HepG2 (cell line): ENCODE measurements at regions not wholly inside any gene's neighbourhood (a gene's known extent, or its start where the extent isn't known, plus 50 kb on each side); places are given as distances from the start of the nearest gene placed in this dataset.

ENCODE experiments used
- ATAC-seq: fragments of 200-7000 bp; cut with Tn5 transposase; 3 replicates; pipeline ENCODE4 v1.9.1; 2020; ENCODE audit warnings: mild to moderate bottlenecking, moderate library complexity
- BruUV-seq: library from RNA; stranded (reverse); fragments of 400-500 nt; replicated peaks from 2 replicates; lab custom pipeline; 2021; lab: Mats Ljungman, UMichigan
- CTCF ChIA-PET: fragments of 300-600 bp; formaldehyde crosslinking; extraction: SDS; loops from one replicate; lab custom pipeline; 2021; ENCODE audit warnings: low total read pairs, inconsistent platforms, low intra/inter-chr PET ratio; lab: Yijun Ruan, JAX
- POLR2A ChIA-PET: fragments of 350-600 bp; sonication (Branson Sonifier 250); formaldehyde crosslinking; loops from one replicate; lab custom pipeline; 2020; ENCODE audit warnings: antibody characterized with exemption, inconsistent platforms; lab: Yijun Ruan, JAX
- DNase-seq: peaks from one replicate; pipeline ENCODE4 v3.0.0-alpha.2; 2015; ENCODE audit warnings: low spot score
- FAIRE-seq: peaks from 3 replicates; lab custom pipeline; 2011; peaks lifted over from hg19 to GRCh38; lab: Jason Lieb, UNC
- H2AFZ ChIP-seq: one replicate; pipeline ENCODE4 v1.6.1; 2011; ENCODE audit warnings: low read length, inconsistent platforms
- H3K27ac ChIP-seq: fragments of 300-600 bp; 3 replicates; pipeline ENCODE4 v1.8.0; 2011; ENCODE audit warnings: mixed run types, mild to moderate bottlenecking, mixed read lengths, low read length, inconsistent platforms; ENCODE audit not compliant: insufficient read depth; ENCODE audit errors: extremely low read length
- H3K27me3 ChIP-seq, 2 experiments: fragments of 200-600 bp in 1 of 2; 2 replicates in 1 of 2; 3 replicates in 1 of 2; pipeline versions ENCODE4 v1.6.0 to v1.8.0; 2011; ENCODE audit warnings: low read length in 2 of 2, mild to moderate bottlenecking in 2 of 2, moderate library complexity in 2 of 2, inconsistent platforms in 1 of 2; ENCODE audit not compliant: insufficient read depth in 2 of 2, control insufficient read depth in 1 of 2
- H3K36me3 ChIP-seq, 2 experiments: fragments of 200-600 bp in 1 of 2; replicated peaks in 1 of 2; 2 replicates in 1 of 2; 3 replicates in 1 of 2; pipeline versions ENCODE4 v1.5.1 to v1.8.0; 2011; ENCODE audit warnings: low read length in 2 of 2, inconsistent platforms in 1 of 2; ENCODE audit not compliant: insufficient read depth in 2 of 2, control insufficient read depth in 1 of 2
- H3K4me1 ChIP-seq: 2 replicates; pipeline ENCODE4 v1.5.1; 2012; ENCODE audit warnings: low read length, inconsistent platforms; ENCODE audit not compliant: insufficient read depth
- H3K4me2 ChIP-seq: 2 replicates; pipeline ENCODE4 v1.6.0; 2011; ENCODE audit warnings: low read depth, low read length, inconsistent platforms
- H3K4me3 ChIP-seq, 3 experiments: fragments of 200-600 bp in 1 of 3; sonication (generic), shearing (Covaris generic) in 1 of 3; replicated peaks in 1 of 3; 2 replicates each; pipeline ENCODE4 v1.5.1; 2011 to 2016; ENCODE audit warnings: low read length in 3 of 3, inconsistent platforms in 2 of 3, low read depth in 2 of 3, mild to moderate bottlenecking in 2 of 3, control low read depth in 1 of 3, mixed read lengths in 1 of 3; ENCODE audit not compliant: insufficient read depth in 1 of 3
- H3K79me2 ChIP-seq: one replicate; pipeline ENCODE4 v1.6.1; 2011; ENCODE audit warnings: low read length, inconsistent platforms; ENCODE audit not compliant: insufficient read depth
- H3K9ac ChIP-seq: 2 replicates; pipeline ENCODE4 v1.6.0; 2011; ENCODE audit warnings: mild to moderate bottlenecking, low read depth, low read length, inconsistent platforms; ENCODE audit not compliant: insufficient read depth
- H3K9me3 ChIP-seq: 2 replicates; pipeline ENCODE4 v1.5.1; 2012; ENCODE audit warnings: mild to moderate bottlenecking, low read length
- H4K20me1 ChIP-seq: 2 replicates; pipeline ENCODE4 v1.6.0; 2011; ENCODE audit warnings: inconsistent platforms, mild to moderate bottlenecking, low read length, moderate library complexity; ENCODE audit not compliant: insufficient read depth
- HNRNPH1 ChIP-seq: fragments of 200-400 bp; formaldehyde crosslinking; optimal IDR thresholded peaks from 2 replicates; pipeline ENCODE3; 2017; ENCODE audit warnings: mild to moderate bottlenecking, low read depth, low read length
- KAT7 ChIP-seq: IDR thresholded peaks from 2 replicates; pipeline ENCODE4 v1.6.1; 2018; ENCODE audit warnings: borderline replicate concordance, missing compliant biosample characterization
- SALL1 ChIP-seq: sonication (generic); formaldehyde crosslinking; IDR thresholded peaks from 2 replicates; pipeline ENCODE4 v1.8.0; 2022; ENCODE audit warnings: mild to moderate bottlenecking, missing genetic modification reagents
- SMARCC2 ChIP-seq: fragments of 450-650 bp; IDR thresholded peaks from 2 replicates; pipeline ENCODE4 v1.6.1; 2017; ENCODE audit warnings: antibody characterized with exemption, mild to moderate bottlenecking
- SNRNP70 ChIP-seq: fragments of 200-400 bp; formaldehyde crosslinking; IDR thresholded peaks from 2 replicates; pipeline ENCODE4 v1.6.1; 2017; ENCODE audit warnings: mild to moderate bottlenecking, low read depth, low read length, moderate library complexity
- ZNF34 ChIP-seq: sonication (generic); formaldehyde crosslinking; IDR thresholded peaks from 2 replicates; pipeline ENCODE4 v1.4.0; 2020; ENCODE audit warnings: mild to moderate bottlenecking, missing genetic modification reagents, borderline replicate concordance
- ZNF777 ChIP-seq: sonication (generic); formaldehyde crosslinking; IDR thresholded peaks from 2 replicates; pipeline ENCODE4 v1.4.0; 2020; ENCODE audit warnings: missing genetic modification reagents
- WGBS: methylation state at CpG from one replicate; pipeline ENCODE4 v1.1.6; 2017; ENCODE audit warnings: low lambda C conversion rate; 5-methylcytosine and 5-hydroxymethylcytosine counted together
- in situ Hi-C: cut with HindIII; loops from 2 replicates; pipeline ENCODE4 v1.10.0; 2017; ENCODE audit warnings: low pct_unique_long_range_greater_than_20kb; ENCODE audit not compliant: extremely low pct_ligation_motif_present
- intact Hi-C: fragments of 100-400 bp; cut with micrococcal nuclease; formaldehyde crosslinking; loops from one replicate; pipeline ENCODE4 v1.10.0; 2022; ENCODE audit not compliant: unreplicated experiment
- TF ChIP-seq, protein P1 (sequence below): sonication (generic); formaldehyde crosslinking; IDR thresholded peaks from 2 replicates; pipeline ENCODE4 v1.4.0; 2020; ENCODE audit warnings: missing genetic modification reagents
- TF ChIP-seq, protein P2 (sequence below): IDR thresholded peaks from 2 replicates; pipeline ENCODE4 v1.6.1; 2016; ENCODE audit warnings: missing biosample characterization, missing genetic modification reagents, low read depth
- TF ChIP-seq, protein P3 (sequence below): sonication (generic); formaldehyde crosslinking; IDR thresholded peaks from 2 replicates; pipeline ENCODE4 v1.8.1; 2023; ENCODE audit warnings: mild to moderate bottlenecking, moderate library complexity, missing genetic modification reagents
- TF ChIP-seq, protein P4 (sequence below): sonication (generic); IDR thresholded peaks from 2 replicates; pipeline ENCODE4 v1.6.1; 2016; ENCODE audit warnings: low read depth, borderline replicate concordance

DNA sequence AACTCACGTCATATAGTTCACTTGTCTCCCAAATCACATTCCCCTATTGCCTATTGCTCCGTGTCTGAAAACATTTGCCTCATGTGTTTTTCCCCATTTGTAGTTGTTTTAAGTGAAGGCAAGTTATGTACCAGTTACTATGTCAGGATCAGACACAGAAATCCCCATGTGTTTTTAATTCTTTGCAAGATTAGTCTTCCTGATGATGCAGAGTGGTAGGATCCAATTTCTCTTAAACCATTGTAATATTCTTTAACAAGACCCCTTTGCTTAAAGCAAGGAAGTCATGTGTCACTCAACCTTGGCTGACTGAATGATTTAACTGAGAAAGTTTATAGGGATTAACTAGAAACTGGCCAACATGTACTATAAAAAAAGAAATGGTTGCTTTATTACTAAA, 164.4 kb downstream of the OPA1 start (continued):
- TF ChIP-seq, protein P1, sequence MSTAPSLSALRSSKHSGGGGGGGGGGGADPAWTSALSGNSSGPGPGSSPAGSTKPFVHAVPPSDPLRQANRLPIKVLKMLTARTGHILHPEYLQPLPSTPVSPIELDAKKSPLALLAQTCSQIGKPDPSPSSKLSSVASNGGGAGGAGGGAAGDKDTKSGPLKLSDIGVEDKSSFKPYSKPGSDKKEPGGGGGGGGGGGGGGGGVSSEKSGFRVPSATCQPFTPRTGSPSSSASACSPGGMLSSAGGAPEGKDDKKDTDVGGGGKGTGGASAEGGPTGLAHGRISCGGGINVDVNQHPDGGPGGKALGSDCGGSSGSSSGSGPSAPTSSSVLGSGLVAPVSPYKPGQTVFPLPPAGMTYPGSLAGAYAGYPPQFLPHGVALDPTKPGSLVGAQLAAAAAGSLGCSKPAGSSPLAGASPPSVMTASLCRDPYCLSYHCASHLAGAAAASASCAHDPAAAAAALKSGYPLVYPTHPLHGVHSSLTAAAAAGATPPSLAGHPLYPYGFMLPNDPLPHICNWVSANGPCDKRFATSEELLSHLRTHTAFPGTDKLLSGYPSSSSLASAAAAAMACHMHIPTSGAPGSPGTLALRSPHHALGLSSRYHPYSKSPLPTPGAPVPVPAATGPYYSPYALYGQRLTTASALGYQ (CRISPR knock-in tag) = no peak
- TF ChIP-seq SALL1 (CRISPR knock-in tag) = no peak
- TF ChIP-seq HNRNPH1 = no peak
- TF ChIP-seq, protein P2, sequence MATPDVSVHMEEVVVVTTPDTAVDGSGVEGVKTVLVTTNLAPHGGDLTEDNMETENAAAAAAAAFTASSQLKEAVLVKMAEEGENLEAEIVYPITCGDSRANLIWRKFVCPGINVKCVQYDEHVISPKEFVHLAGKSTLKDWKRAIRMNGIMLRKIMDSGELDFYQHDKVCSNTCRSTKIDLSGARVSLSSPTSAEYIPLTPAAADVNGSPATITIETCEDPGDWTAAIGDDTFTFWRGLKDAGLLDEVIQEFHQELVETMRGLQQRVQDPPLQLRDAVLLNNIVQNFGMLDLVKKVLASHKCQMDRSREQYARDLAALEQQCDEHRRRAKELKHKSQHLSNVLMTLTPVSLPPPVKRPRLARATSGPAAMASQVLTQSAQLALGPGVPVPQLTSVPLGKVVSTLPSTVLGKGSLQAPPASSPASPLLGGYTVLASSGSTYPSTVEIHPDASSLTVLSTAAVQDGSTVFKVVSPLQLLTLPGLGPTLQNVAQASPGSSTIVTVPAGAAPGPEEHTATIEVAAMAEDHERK = no peak
- no peak for TF ChIP-seq SMARCC2
- TF ChIP-seq ZNF34 (CRISPR knock-in tag) = no peak
- TF ChIP-seq, all 625 proteins: peak for 0

DNA sequence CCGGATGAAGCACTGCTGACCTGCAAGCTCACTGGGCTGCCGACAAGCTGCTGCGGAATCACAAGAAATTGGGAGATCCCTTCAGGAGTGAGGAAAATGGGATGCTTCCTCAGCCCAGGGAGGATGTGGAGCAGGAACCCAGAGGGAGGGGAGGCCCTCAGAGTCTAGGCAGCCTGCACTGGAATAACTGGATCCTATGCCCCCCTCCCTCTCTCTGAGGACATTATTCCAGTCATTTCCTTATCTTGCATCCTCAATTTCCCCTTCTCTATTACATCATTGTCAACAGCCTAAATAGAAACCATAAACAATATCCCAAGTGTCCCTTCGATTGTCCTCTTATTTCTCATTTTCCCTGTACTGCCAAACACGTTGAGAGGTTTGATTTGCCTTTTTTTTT, 169.0 kb downstream of the OPA1 start:
- POLR2A ChIA-PET = no interaction called here
- Histone ChIP-seq H3K4me3 (no peak overlapping the region), H3K9ac (no peak overlapping the region), H3K4me1 (peaks cover 25% of the 10 kb centered on the region), H3K36me3 (no peaks in the 10 kb centered on the region), H3K4me2 (no peak overlapping the region), H3K9me3 (no peaks in the 10 kb centered on the region), H3K27me3 (no peaks in the 10 kb centered on the region), H3K27ac (no peak overlapping the region), H2AFZ (no peak overlapping the region), H3K79me2 (no peaks in the 10 kb centered on the region), H4K20me1 (no peaks in the 10 kb centered on the region)
- intact Hi-C loops (loop anchor here (2.0 kb wide), 1 partner anchor 35 kb away; no protein-coding TSS in a partner anchor), in situ Hi-C loops (no loop called here)
- ATAC-seq = no peak
- CTCF ChIA-PET = no interaction called here
- WGBS = 49% methylated on average over 3 of the region's 5 CpGs
- TF ChIP-seq, protein P3, sequence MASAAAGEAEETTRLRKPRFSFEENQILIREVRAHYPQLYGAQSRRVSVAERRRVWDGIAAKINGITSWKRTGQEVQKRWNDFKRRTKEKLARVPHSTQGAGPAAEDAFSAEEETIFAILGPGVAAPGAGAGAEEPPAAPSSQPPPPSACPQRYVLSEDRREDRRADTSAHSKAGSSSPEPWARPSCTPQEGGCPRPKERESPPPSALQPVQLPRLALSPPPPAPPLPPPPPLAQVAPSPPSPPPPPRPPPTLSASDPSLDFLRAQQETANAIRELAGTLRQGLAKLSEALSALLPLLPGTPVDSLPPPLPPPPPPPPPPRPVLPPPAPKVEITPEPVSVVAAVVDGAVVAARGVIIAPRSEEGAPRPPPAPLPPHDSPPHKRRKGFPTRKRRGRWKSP (CRISPR knock-in tag) = no peak
- TF ChIP-seq ZNF777 (CRISPR knock-in tag) = no peak
- TF ChIP-seq, protein P4, sequence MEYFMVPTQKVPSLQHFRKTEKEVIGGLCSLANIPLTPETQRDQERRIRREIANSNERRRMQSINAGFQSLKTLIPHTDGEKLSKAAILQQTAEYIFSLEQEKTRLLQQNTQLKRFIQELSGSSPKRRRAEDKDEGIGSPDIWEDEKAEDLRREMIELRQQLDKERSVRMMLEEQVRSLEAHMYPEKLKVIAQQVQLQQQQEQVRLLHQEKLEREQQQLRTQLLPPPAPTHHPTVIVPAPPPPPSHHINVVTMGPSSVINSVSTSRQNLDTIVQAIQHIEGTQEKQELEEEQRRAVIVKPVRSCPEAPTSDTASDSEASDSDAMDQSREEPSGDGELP = no peak
- no peak for TF ChIP-seq SNRNP70
- TF ChIP-seq KAT7 (CRISPR knock-in tag) = no peak
- no TSS peak for BruUV-seq
- DNase-seq = no peak
- no peak for FAIRE-seq
